ENCODE measurements at regions not wholly inside any gene's neighbourhood (a gene's known extent, or its start where the extent isn't known, plus 50 kb on each side); places are given as distances from the start of the nearest gene placed in this dataset.

DNA sequence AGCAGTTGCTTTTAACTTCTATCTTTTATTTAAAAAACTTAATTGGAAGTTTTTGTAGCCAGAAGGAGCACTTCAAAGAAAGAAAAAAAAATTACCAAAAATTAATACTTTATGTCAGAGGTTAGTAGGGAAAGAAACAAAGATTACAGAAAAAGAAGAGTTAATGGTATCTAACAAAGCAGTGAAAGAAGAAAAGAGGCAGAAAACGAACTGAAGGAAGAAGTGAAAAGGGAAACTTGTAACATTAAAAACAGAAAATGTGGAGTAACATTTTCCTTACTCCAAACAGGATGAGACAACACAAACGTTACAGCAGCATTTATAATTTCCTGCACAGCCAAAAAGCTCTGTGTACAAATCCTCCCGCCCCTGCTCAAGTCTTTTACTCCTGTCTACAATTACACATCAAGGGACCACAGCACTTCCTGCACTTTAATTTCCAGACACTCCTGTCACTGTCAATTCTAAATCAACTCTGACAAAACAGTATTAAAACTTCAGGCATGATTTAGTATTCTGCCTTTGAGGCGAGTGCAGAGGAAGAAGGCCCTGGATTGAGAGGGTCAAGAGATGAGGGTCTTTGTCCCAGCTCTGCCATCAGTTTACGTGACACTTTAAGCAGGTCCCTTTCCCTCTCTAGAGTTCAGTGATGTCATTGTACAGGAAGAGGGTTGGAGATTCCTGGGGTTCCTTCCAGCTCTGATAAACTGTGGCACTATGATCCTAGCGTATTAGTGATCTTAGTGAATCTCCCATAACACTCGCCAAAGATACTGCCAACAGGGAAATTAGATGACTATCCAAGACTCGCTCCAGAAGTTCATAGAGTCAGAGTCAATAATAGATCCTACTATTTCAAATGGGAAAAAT, 53.2 kb upstream of the LSM14A start:
- Histone ChIP-seq H3K9ac (ENCODE audit: low read depth, low read length) (no peak overlapping the region), H3K36me3 (ENCODE audit: insufficient read depth, low read length) (no peaks in the 10 kb centered on the region), H3K4me3 (ENCODE audit: low read length) (no peak overlapping the region), H3K4me1 (ENCODE audit: insufficient read depth, low read length) (no peaks in the 10 kb centered on the region), H3K27me3 (ENCODE audit: insufficient read depth, low read length) (no peaks in the 10 kb centered on the region), H3K9me3 (ENCODE audit: insufficient read depth, low read depth, low read length) (no peaks in the 10 kb centered on the region), H3K27ac (ENCODE audit: low read depth, low read length) (no peak overlapping the region)
- 92% methylated on average over 8 of the region's 8 CpGs for WGBS

DNA sequence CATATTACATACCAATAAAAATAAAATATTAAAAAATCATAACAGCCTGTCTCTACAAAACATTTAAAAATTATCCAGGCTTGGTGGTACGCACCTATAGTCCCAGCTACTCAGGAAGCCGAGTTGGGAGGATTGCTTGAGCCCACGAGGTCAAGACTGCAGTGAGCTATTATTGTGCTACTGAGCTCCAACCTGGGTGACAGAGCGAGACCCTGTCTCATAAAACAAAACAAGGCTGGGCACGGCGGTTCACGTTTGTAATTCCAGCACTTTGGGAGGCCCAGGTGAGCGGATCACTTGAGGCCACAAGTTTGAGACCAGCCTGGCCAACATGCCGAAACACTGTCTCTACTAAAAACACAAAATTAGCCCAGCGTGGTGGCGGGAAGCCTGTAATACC, 52.2 kb upstream of the LSM14A start:
- no peak overlapping the region for H3K9ac ChIP-seq (ENCODE audit: low read depth, low read length)
- H3K4me1 ChIP-seq (ENCODE audit: insufficient read depth, low read length) = no peaks in the 10 kb centered on the region
- H3K36me3 ChIP-seq (ENCODE audit: insufficient read depth, low read length) = no peaks in the 10 kb centered on the region
- H3K9me3 ChIP-seq (ENCODE audit: insufficient read depth, low read depth, low read length) = no peaks in the 10 kb centered on the region
- H3K4me3 ChIP-seq (ENCODE audit: low read length) = no peak overlapping the region
- no peak overlapping the region for H3K27ac ChIP-seq (ENCODE audit: low read depth, low read length)
- 93% methylated on average over 11 of the region's 11 CpGs for WGBS
- H3K27me3 ChIP-seq (ENCODE audit: insufficient read depth, low read length) = no peaks in the 10 kb centered on the region

DNA sequence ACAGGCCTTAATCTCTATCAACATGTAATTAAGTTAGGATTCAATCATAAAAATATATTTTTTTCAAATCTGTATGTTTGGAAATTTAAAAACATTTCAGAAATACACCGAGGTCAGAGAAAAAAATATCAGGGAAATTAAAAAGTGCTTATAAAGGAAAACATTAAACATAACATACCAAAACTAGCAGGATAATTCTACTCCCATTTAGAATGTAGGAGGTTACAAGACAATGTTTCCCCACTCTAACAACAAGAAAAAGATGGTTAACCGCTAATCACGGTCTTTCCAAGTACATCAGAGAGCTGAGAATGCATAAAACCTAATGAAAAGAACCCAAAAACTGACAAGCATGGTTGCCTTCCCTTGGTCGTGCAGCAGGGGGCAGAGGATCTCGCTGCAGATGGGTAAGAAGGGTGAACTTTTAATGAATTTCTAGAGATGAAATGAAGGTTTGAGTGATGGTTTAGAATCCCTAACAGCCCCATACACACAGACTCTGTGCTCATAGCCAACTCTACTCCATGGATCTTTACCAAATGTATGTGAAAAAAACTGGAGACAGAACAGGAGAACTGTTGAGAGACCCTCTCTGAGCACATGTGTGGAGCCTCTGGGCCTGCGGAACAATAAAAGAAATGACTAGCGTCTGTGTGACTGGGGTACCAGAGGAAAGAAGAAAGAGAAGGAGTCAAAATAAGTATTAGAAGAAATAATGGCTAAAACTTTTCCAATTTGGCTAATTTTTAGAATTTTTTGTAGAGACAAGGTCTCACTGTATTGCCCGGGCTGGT, 51.3 kb upstream of the LSM14A start:
- H3K4me1 ChIP-seq (ENCODE audit: insufficient read depth, low read length) = no peaks in the 10 kb centered on the region
- H3K9ac ChIP-seq (ENCODE audit: low read depth, low read length) = no peak overlapping the region
- H3K4me3 ChIP-seq (ENCODE audit: low read length) = no peak overlapping the region
- H3K27ac ChIP-seq (ENCODE audit: low read depth, low read length) = no peak overlapping the region
- H3K9me3 ChIP-seq (ENCODE audit: insufficient read depth, low read depth, low read length) = no peaks in the 10 kb centered on the region
- H3K36me3 ChIP-seq (ENCODE audit: insufficient read depth, low read length) = no peaks in the 10 kb centered on the region
- WGBS = 66% methylated on average over 7 of the region's 8 CpGs
- no peaks in the 10 kb centered on the region for H3K27me3 ChIP-seq (ENCODE audit: insufficient read depth, low read length)
